Activated T-helper 17 cell treated with anti-CD3 and anti-CD28 coated beads, Interleukin-2, amount 50 U/mL, for 72 hours (primary cell): ENCODE measurements at regions not wholly inside any gene's neighbourhood (a gene's known extent, or its start where the extent isn't known, plus 50 kb on each side); places are given as distances from the start of the nearest gene placed in this dataset.
"Not testable (repeated sequence)": the region's sequence is repeated elsewhere in the genome, so short reads cannot be mapped to it uniquely, and the experiment has no call there.

ENCODE experiments used
- ATAC-seq: fragments of 150-1000 bp; cut with Tn5 transposase; replicated peaks from 2 replicates; pipeline ENCODE4 v1.10.0; 2021; ENCODE audit warnings: mild to moderate bottlenecking, moderate library complexity
- H3K27ac Mint-ChIP-seq: one replicate; pipeline ENCODE4 v1.8.0; 2022; ENCODE audit warnings: mixed read lengths
- H3K27me3 Mint-ChIP-seq: one replicate; pipeline ENCODE4 v1.8.0; 2022; ENCODE audit warnings: mixed read lengths
- H3K36me3 Mint-ChIP-seq: one replicate; pipeline ENCODE4 v1.8.0; 2022; ENCODE audit warnings: low read depth, mild to moderate bottlenecking, mixed read lengths
- H3K4me1 Mint-ChIP-seq: one replicate; pipeline ENCODE4 v1.8.0; 2022; ENCODE audit warnings: mixed read lengths
- H3K4me3 Mint-ChIP-seq: one replicate; pipeline ENCODE4 v1.8.0; 2022; ENCODE audit warnings: mild to moderate bottlenecking, mixed read lengths
- H3K9me3 Mint-ChIP-seq: one replicate; pipeline ENCODE4 v1.8.0; 2022; ENCODE audit warnings: mixed read lengths

DNA sequence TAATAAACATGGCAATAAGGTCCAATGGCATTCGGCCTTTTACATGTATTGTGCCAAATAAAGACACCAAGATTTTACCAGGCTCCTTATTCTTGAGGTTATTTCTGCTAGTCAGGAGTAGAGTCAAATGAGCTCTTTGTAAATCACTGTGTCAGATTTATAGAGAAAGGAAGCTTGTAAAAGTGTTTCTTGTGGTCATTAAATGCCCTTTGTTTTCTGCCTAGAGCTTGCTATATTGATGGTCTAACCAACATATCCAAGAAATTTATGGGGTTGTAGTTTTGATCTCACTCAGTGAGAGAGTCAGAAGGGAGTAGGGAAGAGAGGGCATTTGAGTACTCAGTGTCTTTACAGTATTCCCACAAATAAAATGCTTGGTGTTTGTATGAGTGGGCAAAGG is 86.2 kb upstream of the FRMPD4 start:
- Mint-ChIP-seq H3K9me3 (no peaks in the 10 kb centered on the region), H3K4me1 (no peaks in the 10 kb centered on the region), H3K36me3 (no peaks in the 10 kb centered on the region), H3K27ac (no peak overlapping the region), H3K4me3 (no peak overlapping the region), H3K27me3 (no peaks in the 10 kb centered on the region)
- ATAC-seq, result no peak

DNA sequence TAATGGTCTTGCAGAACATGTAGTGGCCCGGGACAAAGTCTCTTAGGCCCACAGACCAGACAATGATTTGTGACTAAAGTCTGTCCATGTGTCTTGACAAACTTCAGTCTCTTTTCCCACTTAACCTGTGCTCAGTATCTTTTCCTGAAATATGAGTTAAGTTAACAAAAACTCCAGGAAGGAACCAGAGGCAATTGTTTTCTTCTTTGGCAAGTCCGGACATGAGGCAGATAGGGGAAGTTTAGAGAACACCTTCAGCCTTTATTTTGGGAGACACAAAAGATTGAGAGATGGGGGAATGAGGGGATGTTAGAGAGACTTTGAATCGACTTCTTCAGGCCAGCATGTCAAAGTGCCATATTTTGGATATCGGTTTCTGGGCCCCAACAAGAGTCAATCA is 80.2 kb upstream of the FRMPD4 start:
- no peaks in the 10 kb centered on the region for H3K27me3 Mint-ChIP-seq
- H3K9me3 Mint-ChIP-seq, result no peaks in the 10 kb centered on the region
- no peak for ATAC-seq
- H3K36me3 Mint-ChIP-seq, result no peaks in the 10 kb centered on the region
- no peak overlapping the region for H3K27ac Mint-ChIP-seq
- no peak overlapping the region for H3K4me3 Mint-ChIP-seq
- H3K4me1 Mint-ChIP-seq, result no peaks in the 10 kb centered on the region

DNA sequence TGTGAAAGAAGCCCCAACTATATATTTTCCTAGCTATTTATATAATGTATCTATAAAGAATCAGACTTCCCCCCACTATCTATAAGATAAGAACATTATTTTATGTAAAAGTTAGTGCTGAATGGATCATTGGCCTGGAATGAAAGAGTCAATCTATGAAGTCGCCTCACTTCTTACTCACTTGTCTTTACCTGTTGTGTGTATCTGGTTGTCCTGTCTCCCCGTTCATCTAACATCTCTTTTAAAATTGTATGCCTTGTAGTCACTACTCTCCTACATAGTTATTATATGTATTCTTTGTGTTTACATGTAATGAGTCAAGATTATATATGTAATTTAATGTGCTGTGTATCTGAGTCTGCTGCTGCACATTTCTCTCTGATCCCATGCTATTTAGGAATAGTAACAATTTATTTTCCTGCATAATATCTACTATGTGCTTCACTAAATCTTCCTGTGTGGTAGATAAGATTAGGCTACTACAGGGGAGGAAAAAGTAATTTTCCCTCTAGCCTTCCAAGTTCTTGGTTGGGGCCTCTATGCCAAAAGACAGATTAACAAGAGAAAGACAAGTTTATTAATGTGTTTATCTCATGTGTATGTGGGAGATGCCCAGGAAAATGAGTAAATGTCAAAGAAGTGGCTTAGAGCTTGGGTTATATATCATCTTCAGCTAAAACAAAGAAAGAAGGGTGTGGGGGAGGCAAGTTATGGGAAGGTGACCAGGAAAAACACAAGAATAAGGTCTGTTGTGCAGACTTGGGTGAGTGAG is 77.6 kb upstream of the FRMPD4 start:
- H3K27ac Mint-ChIP-seq, result no peak overlapping the region
- no peak for ATAC-seq
- no peaks in the 10 kb centered on the region for H3K9me3 Mint-ChIP-seq
- no peak overlapping the region for H3K4me3 Mint-ChIP-seq
- H3K27me3 Mint-ChIP-seq, result no peaks in the 10 kb centered on the region
- no peaks in the 10 kb centered on the region for H3K4me1 Mint-ChIP-seq
- no peaks in the 10 kb centered on the region for H3K36me3 Mint-ChIP-seq

DNA sequence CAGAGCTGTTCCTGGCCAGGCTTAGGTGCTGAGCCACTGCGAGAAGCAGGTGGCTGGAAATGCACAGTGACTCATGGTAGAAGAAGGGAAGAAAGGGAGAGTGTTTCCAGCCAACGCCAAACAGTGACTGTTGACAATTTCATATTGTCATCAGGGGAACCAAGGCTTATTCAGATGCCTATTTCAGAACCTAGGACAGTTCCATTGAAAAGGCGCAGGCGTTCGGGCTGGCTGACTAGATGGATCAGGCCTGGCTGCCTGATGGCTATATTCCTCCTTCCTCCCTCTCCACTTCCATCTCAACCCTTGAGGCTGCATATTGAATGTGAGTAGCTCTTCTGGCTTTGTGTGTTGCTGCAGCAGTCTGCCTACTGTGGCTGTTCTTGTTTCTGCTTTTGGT is 73.0 kb upstream of the FRMPD4 start:
- Mint-ChIP-seq H3K4me3 (no peak overlapping the region), H3K4me1 (no peaks in the 10 kb centered on the region), H3K36me3 (no peaks in the 10 kb centered on the region), H3K9me3 (no peaks in the 10 kb centered on the region), H3K27me3 (no peaks in the 10 kb centered on the region), H3K27ac (no peak overlapping the region)
- ATAC-seq, result no peak

DNA sequence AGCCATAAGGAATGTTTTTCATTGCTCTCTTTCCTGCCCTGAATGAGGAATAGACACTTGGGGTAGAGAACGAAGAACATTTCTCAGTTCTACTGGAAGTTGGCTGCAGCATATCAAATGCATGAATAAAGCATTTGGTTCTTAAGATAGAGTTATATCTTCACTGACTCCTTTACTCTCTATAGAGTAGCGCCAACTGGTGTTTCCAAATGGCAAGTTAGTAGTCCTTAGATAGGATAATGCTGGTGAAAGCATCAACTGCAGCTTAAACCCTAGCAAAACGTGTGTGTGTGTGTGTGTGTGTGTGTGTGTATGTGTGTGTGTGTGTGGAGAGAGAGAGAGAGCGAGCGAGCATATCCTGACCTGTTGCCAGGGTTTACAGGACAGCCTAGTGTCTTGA is 62.2 kb upstream of the FRMPD4 start:
- Mint-ChIP-seq H3K27me3 (peaks cover 14% of the 10 kb centered on the region), H3K9me3 (no peaks in the 10 kb centered on the region), H3K4me1 (no peaks in the 10 kb centered on the region), H3K27ac (no peak overlapping the region), H3K4me3 (no peak overlapping the region), H3K36me3 (no peaks in the 10 kb centered on the region)
- no peak for ATAC-seq

DNA sequence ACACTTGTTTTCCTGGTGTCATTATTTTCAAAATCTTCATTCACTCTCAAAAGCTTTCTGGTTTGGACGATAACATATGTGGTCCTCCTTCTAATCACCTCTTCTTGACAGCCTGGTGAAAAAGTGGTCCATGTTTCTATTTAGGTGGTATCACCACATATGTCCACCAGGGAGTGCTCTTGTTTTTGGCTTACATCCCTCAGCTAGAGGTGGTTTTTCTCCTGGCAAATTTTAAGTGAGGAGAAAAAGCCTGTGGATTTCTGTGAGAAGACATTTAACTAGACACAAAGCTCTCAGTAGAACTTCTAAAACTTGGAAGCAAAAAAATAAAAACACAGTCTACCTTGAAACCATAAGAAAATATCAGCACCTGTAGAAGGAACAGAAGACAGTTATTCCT is 58.0 kb upstream of the FRMPD4 start:
- H3K36me3 Mint-ChIP-seq, result no peaks in the 10 kb centered on the region
- H3K27ac Mint-ChIP-seq, result no peak overlapping the region
- H3K4me3 Mint-ChIP-seq, result no peak overlapping the region
- no peaks in the 10 kb centered on the region for H3K4me1 Mint-ChIP-seq
- ATAC-seq, result no peak
- no peaks in the 10 kb centered on the region for H3K9me3 Mint-ChIP-seq
- H3K27me3 Mint-ChIP-seq, result peaks cover 6% of the 10 kb centered on the region

GRCh38 chrX:12082959-12083358 is 55.3 kb upstream of the FRMPD4 start:
- ATAC-seq, H3K36me3 Mint-ChIP-seq, H3K4me1 Mint-ChIP-seq, H3K4me3 Mint-ChIP-seq, H3K27ac Mint-ChIP-seq, H3K9me3 Mint-ChIP-seq, H3K27me3 Mint-ChIP-seq: not testable (repeated sequence)
